ENCODE measurements at regions not wholly inside any gene's neighbourhood (a gene's known extent, or its start where the extent isn't known, plus 50 kb on each side); places are given as distances from the start of the nearest gene placed in this dataset.

DNA sequence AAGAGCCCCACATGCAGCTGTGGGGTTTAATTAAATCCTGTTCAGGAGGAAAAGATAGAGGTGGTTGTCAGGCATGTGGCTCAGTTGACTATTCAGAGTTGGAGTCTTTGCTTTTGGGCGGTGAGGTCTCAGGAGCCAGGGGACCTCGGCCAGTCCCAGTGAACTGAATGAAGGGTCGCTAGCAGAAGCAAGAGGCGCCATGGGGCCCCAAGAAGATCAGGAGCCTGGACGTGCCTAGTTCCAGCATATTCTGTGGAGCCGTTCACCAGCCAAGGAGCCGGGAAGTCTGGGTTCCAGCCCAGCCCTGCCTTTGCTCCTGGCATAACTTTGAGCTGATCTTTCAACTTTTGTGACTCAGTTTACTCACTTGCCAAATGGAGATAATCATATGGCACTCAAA is 217.7 kb upstream of the IRF2BP2 start:
- H3K4me3 Mint-ChIP-seq (ENCODE audit: unreplicated experiment) = no peak overlapping the region
- Histone ChIP-seq H3K27ac (ENCODE audit: low read depth, low read length) (no peak overlapping the region), H2AFZ (ENCODE audit: low read depth, low read length) (no peak overlapping the region), H3K4me1 (ENCODE audit: insufficient read depth, low read length) (no peaks in the 10 kb centered on the region), H3K36me3 (ENCODE audit: insufficient read depth, low read length) (no peaks in the 10 kb centered on the region), H3K27me3 (ENCODE audit: insufficient read depth, low read length) (peaks cover 8% of the 10 kb centered on the region), H3K4me2 (ENCODE audit: low read length) (no peak overlapping the region), H3K9ac (ENCODE audit: low read length) (no peak overlapping the region), H4K20me1 (ENCODE audit: insufficient read depth, low read length) (no peaks in the 10 kb centered on the region), H3K9me3 (ENCODE audit: insufficient read depth, low read depth, low read length) (no peaks in the 10 kb centered on the region), H3K4me3 (ENCODE audit: insufficient read depth, low read depth, low read length) (no peak overlapping the region), H3K79me2 (ENCODE audit: insufficient read depth, low read length) (no peaks in the 10 kb centered on the region)
- DNase-seq (ENCODE audit: low read depth) (no peak), FAIRE-seq (no peak)
- peaks cover 12% of the 10 kb centered on the region for H3K9me3 Mint-ChIP-seq (ENCODE audit: unreplicated experiment)
- TF ChIP-seq, protein P1, sequence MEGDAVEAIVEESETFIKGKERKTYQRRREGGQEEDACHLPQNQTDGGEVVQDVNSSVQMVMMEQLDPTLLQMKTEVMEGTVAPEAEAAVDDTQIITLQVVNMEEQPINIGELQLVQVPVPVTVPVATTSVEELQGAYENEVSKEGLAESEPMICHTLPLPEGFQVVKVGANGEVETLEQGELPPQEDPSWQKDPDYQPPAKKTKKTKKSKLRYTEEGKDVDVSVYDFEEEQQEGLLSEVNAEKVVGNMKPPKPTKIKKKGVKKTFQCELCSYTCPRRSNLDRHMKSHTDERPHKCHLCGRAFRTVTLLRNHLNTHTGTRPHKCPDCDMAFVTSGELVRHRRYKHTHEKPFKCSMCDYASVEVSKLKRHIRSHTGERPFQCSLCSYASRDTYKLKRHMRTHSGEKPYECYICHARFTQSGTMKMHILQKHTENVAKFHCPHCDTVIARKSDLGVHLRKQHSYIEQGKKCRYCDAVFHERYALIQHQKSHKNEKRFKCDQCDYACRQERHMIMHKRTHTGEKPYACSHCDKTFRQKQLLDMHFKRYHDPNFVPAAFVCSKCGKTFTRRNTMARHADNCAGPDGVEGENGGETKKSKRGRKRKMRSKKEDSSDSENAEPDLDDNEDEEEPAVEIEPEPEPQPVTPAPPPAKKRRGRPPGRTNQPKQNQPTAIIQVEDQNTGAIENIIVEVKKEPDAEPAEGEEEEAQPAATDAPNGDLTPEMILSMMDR (IDR thresholded peaks at IDR 0.05; ENCODE audit: insufficient read depth, low read depth, low read length) = no peak
- no peak for TF ChIP-seq EZH2 (IDR thresholded peaks at IDR 0.05; ENCODE audit: insufficient read depth, low read length)
- peaks cover 1% of the 10 kb centered on the region for H3K4me1 Mint-ChIP-seq (ENCODE audit: low read depth, unreplicated experiment)
- no peak overlapping the region for H3K27ac Mint-ChIP-seq (ENCODE audit: unreplicated experiment)
- H3K36me3 Mint-ChIP-seq (ENCODE audit: low read depth, unreplicated experiment) = peaks cover 3% of the 10 kb centered on the region
- peaks cover 30% of the 10 kb centered on the region for H3K27me3 Mint-ChIP-seq (ENCODE audit: low read depth, unreplicated experiment)

- H3K9me3 ChIP-seq (ENCODE audit: insufficient read depth, low read depth, low read length) = no peaks in the 10 kb centered on the region
- H2AFZ ChIP-seq (ENCODE audit: low read depth, low read length) = no peak overlapping the region
- H3K27ac ChIP-seq (ENCODE audit: low read depth, low read length) = no peak overlapping the region
- no peak overlapping the region for H3K9ac ChIP-seq (ENCODE audit: low read length)
- Mint-ChIP-seq H3K27ac (ENCODE audit: unreplicated experiment) (no peak overlapping the region), H3K36me3 (ENCODE audit: low read depth, unreplicated experiment) (peaks cover 3% of the 10 kb centered on the region), H3K9me3 (ENCODE audit: unreplicated experiment) (peaks cover 12% of the 10 kb centered on the region), H3K4me1 (ENCODE audit: low read depth, unreplicated experiment) (peaks cover 1% of the 10 kb centered on the region), H3K4me3 (ENCODE audit: unreplicated experiment) (no peak overlapping the region), H3K27me3 (ENCODE audit: low read depth, unreplicated experiment) (peaks cover 28% of the 10 kb centered on the region)
- no peak overlapping the region for H3K4me2 ChIP-seq (ENCODE audit: low read length)
- TF ChIP-seq EZH2 (IDR thresholded peaks at IDR 0.05; ENCODE audit: insufficient read depth, low read length) = no peak
- TF ChIP-seq, protein P1 (IDR thresholded peaks at IDR 0.05; ENCODE audit: insufficient read depth, low read depth, low read length) = no peak
- H4K20me1 ChIP-seq (ENCODE audit: insufficient read depth, low read length) = no peaks in the 10 kb centered on the region
- no peak overlapping the region for H3K4me3 ChIP-seq (ENCODE audit: insufficient read depth, low read depth, low read length)
- H3K4me1 ChIP-seq (ENCODE audit: insufficient read depth, low read length) = no peaks in the 10 kb centered on the region
- no peaks in the 10 kb centered on the region for H3K36me3 ChIP-seq (ENCODE audit: insufficient read depth, low read length)
- FAIRE-seq (no peak), DNase-seq (ENCODE audit: low read depth) (no peak)
- H3K79me2 ChIP-seq (ENCODE audit: insufficient read depth, low read length) = no peaks in the 10 kb centered on the region
- peaks cover 7% of the 10 kb centered on the region for H3K27me3 ChIP-seq (ENCODE audit: insufficient read depth, low read length)
These were observed 217.2 kb upstream of the IRF2BP2 start for GRCh38 chr1:234827181-234827580.

DNA sequence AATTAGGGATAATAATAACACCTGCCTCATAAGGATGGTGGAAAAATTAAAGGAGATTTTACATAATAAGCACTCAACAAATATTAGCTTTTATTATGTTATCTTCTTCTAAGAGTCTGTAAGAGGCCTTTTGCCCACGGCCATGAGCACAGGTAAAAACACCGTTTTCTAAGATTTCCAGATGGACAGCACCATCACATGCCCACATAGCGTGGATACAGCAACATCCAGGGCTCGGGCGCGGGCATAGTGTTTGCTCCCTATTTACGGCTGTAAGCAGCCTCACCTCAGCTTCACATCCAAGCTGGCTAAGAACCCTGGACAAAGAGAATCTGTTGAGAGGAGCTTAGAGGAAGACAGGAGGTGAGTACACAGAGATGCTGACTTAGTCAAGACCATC is 216.4 kb upstream of the IRF2BP2 start:
- Histone ChIP-seq H3K27ac (ENCODE audit: low read depth, low read length) (no peak overlapping the region), H3K36me3 (ENCODE audit: insufficient read depth, low read length) (no peaks in the 10 kb centered on the region), H3K9me3 (ENCODE audit: insufficient read depth, low read depth, low read length) (no peaks in the 10 kb centered on the region), H3K27me3 (ENCODE audit: insufficient read depth, low read length) (peaks cover 7% of the 10 kb centered on the region), H3K4me1 (ENCODE audit: insufficient read depth, low read length) (no peaks in the 10 kb centered on the region), H3K4me3 (ENCODE audit: insufficient read depth, low read depth, low read length) (no peak overlapping the region), H3K9ac (ENCODE audit: low read length) (no peak overlapping the region), H2AFZ (ENCODE audit: low read depth, low read length) (no peak overlapping the region), H3K79me2 (ENCODE audit: insufficient read depth, low read length) (no peaks in the 10 kb centered on the region), H3K4me2 (ENCODE audit: low read length) (no peak overlapping the region), H4K20me1 (ENCODE audit: insufficient read depth, low read length) (no peaks in the 10 kb centered on the region)
- Mint-ChIP-seq H3K9me3 (ENCODE audit: unreplicated experiment) (peaks cover 12% of the 10 kb centered on the region), H3K27ac (ENCODE audit: unreplicated experiment) (no peak overlapping the region), H3K27me3 (ENCODE audit: low read depth, unreplicated experiment) (peaks cover 32% of the 10 kb centered on the region), H3K4me3 (ENCODE audit: unreplicated experiment) (no peak overlapping the region), H3K36me3 (ENCODE audit: low read depth, unreplicated experiment) (peaks cover 3% of the 10 kb centered on the region), H3K4me1 (ENCODE audit: low read depth, unreplicated experiment) (peaks cover 4% of the 10 kb centered on the region)
- no peak for FAIRE-seq
- no peak for TF ChIP-seq EZH2 (IDR thresholded peaks at IDR 0.05; ENCODE audit: insufficient read depth, low read length)
- no peak for DNase-seq (ENCODE audit: low read depth)

All from astrocyte (in vitro differentiated cells and primary cell).